Natural killer cell treated with Interleukin-12 subunit alpha and Interleukin-12 subunit beta and Interleukin-15 and Interleukin-18, amount 100 ng/mL, for 72 hours (primary cell): ENCODE measurements at regions not wholly inside any gene's neighbourhood (a gene's known extent, or its start where the extent isn't known, plus 50 kb on each side); places are given as distances from the start of the nearest gene placed in this dataset.

Experiments used
- ATAC-seq, 2 donors: fragments of 150-1000 bp; cut with Tn5 transposase in 1 of 2; sonication (Bioruptor Pico), chemical (Tn5 transposase) in 1 of 2; 2 replicates each; pipeline ENCODE4 v1.10.0; 2021
- DNase-seq: peaks from one replicate; pipeline ENCODE4 v3.0.0; 2022; ENCODE audit warnings: low spot score
- H3K27ac Mint-ChIP-seq, 2 donors: 1 replicate in 1 of 2; 2 replicates in 1 of 2; pipeline ENCODE4 v1.8.0; 2022; ENCODE audit warnings: mixed read lengths in 2 of 2, mild to moderate bottlenecking in 1 of 2, moderate library complexity in 1 of 2
- H3K27me3 Mint-ChIP-seq, 2 donors: 1 replicate in 1 of 2; 2 replicates in 1 of 2; pipeline ENCODE4 v1.8.0; 2022; ENCODE audit warnings: mixed read lengths in 2 of 2
- H3K36me3 Mint-ChIP-seq: one replicate; pipeline ENCODE4 v1.8.0; 2022; ENCODE audit warnings: mixed read lengths
- H3K4me1 Mint-ChIP-seq, 2 donors: 1 replicate in 1 of 2; 2 replicates in 1 of 2; pipeline ENCODE4 v1.8.0; 2022; ENCODE audit warnings: low read depth in 2 of 2, mixed read lengths in 2 of 2, mild to moderate bottlenecking in 1 of 2
- H3K4me3 Mint-ChIP-seq: one replicate; pipeline ENCODE4 v1.8.0; 2022; ENCODE audit warnings: mixed read lengths
- H3K9me3 Mint-ChIP-seq: 2 replicates; pipeline ENCODE4 v1.8.0; 2022; ENCODE audit warnings: mixed read lengths

- Mint-ChIP-seq H3K27ac (no peak overlapping the region), H3K4me3 (no peak overlapping the region), H3K27me3 (peaks cover 4 to 14% of the 10 kb centered on the region in 2 donors), H3K36me3 (no peaks in the 10 kb centered on the region), H3K9me3 (no peaks in the 10 kb centered on the region), H3K4me1 (peaks cover 0 to 3% of the 10 kb centered on the region in 2 donors)
- ATAC-seq (no peak), DNase-seq (no peak)
These were observed 121.2 kb upstream of the RTL1 start for GRCh38 chr14:101024686-101025085.

- no peaks in the 10 kb centered on the region for H3K36me3 Mint-ChIP-seq
- peaks cover 0 to 3% of the 10 kb centered on the region in 2 donors for H3K4me1 Mint-ChIP-seq
- DNase-seq: no peak
- H3K27ac Mint-ChIP-seq: no peak overlapping the region
- peaks cover 4 to 9% of the 10 kb centered on the region in 2 donors for H3K27me3 Mint-ChIP-seq
- ATAC-seq: no peak
- H3K9me3 Mint-ChIP-seq: no peaks in the 10 kb centered on the region
- no peak overlapping the region for H3K4me3 Mint-ChIP-seq
These were observed 121.6 kb upstream of the RTL1 start for GRCh38 chr14:101025131-101025530.

GRCh38 chr14:101025696-101026095 is 122.2 kb upstream of the RTL1 start:
- no peaks in the 10 kb centered on the region for H3K36me3 Mint-ChIP-seq
- no peak overlapping the region for H3K4me3 Mint-ChIP-seq
- peaks cover 3 to 4% of the 10 kb centered on the region in 2 donors for H3K27me3 Mint-ChIP-seq
- DNase-seq (no peak), ATAC-seq (no peak)
- no peaks in the 10 kb centered on the region for H3K4me1 Mint-ChIP-seq
- no peaks in the 10 kb centered on the region for H3K9me3 Mint-ChIP-seq
- no peak overlapping the region for H3K27ac Mint-ChIP-seq

GRCh38 chr14:101026341-101026740 is 122.8 kb upstream of the RTL1 start:
- Mint-ChIP-seq H3K27me3 (no peaks in the 10 kb centered on the region), H3K36me3 (no peaks in the 10 kb centered on the region), H3K4me1 (no peaks in the 10 kb centered on the region), H3K27ac (no peak overlapping the region), H3K4me3 (no peak overlapping the region), H3K9me3 (no peaks in the 10 kb centered on the region)
- ATAC-seq (no peak), DNase-seq (no peak)

GRCh38 chr14:101027291-101027690 is 123.8 kb upstream of the RTL1 start:
- no peak overlapping the region for H3K27ac Mint-ChIP-seq
- H3K9me3 Mint-ChIP-seq: no peaks in the 10 kb centered on the region
- no peaks in the 10 kb centered on the region for H3K36me3 Mint-ChIP-seq
- no peaks in the 10 kb centered on the region for H3K27me3 Mint-ChIP-seq
- no peak overlapping the region for H3K4me3 Mint-ChIP-seq
- ATAC-seq (no peak), DNase-seq (no peak)
- no peaks in the 10 kb centered on the region for H3K4me1 Mint-ChIP-seq

GRCh38 chr14:101027966-101028365 is 124.4 kb upstream of the RTL1 start:
- Mint-ChIP-seq H3K36me3 (no peaks in the 10 kb centered on the region), H3K9me3 (no peaks in the 10 kb centered on the region), H3K4me1 (no peaks in the 10 kb centered on the region), H3K27me3 (no peaks in the 10 kb centered on the region), H3K4me3 (no peak overlapping the region), H3K27ac (no peak overlapping the region)
- DNase-seq (no peak), ATAC-seq (no peak)

- Mint-ChIP-seq H3K27ac (no peak overlapping the region), H3K4me1 (no peaks in the 10 kb centered on the region), H3K36me3 (no peaks in the 10 kb centered on the region), H3K9me3 (no peaks in the 10 kb centered on the region), H3K27me3 (peaks cover 0 to 2% of the 10 kb centered on the region in 2 donors), H3K4me3 (no peak overlapping the region)
- ATAC-seq (no peak), DNase-seq (no peak)
These were observed 125.6 kb upstream of the RTL1 start for GRCh38 chr14:101028971-101029667.

- H3K36me3 Mint-ChIP-seq: no peaks in the 10 kb centered on the region
- H3K27me3 Mint-ChIP-seq: peaks cover 0 to 2% of the 10 kb centered on the region in 2 donors
- H3K4me1 Mint-ChIP-seq: no peaks in the 10 kb centered on the region
- H3K4me3 Mint-ChIP-seq: no peak overlapping the region
- no peaks in the 10 kb centered on the region for H3K9me3 Mint-ChIP-seq
- H3K27ac Mint-ChIP-seq: no peak overlapping the region
- DNase-seq: no peak
- ATAC-seq: no peak
These were observed 126.3 kb upstream of the RTL1 start for GRCh38 chr14:101029668-101030290.

- H3K9me3 Mint-ChIP-seq: no peaks in the 10 kb centered on the region
- ATAC-seq (no peak), DNase-seq (no peak)
- H3K27ac Mint-ChIP-seq: no peak overlapping the region
- H3K27me3 Mint-ChIP-seq: peaks cover 0 to 2% of the 10 kb centered on the region in 2 donors
- no peak overlapping the region for H3K4me3 Mint-ChIP-seq
- H3K36me3 Mint-ChIP-seq: no peaks in the 10 kb centered on the region
- no peaks in the 10 kb centered on the region for H3K4me1 Mint-ChIP-seq
These were observed 127.1 kb upstream of the RTL1 start for GRCh38 chr14:101030586-101030985.

GRCh38 chr14:101031186-101031585 is 127.7 kb upstream of the RTL1 start:
- no peak for DNase-seq
- no peak overlapping the region for H3K27ac Mint-ChIP-seq
- H3K4me3 Mint-ChIP-seq: no peak overlapping the region
- peaks cover 0 to 3% of the 10 kb centered on the region in 2 donors for H3K27me3 Mint-ChIP-seq
- H3K36me3 Mint-ChIP-seq: no peaks in the 10 kb centered on the region
- no peaks in the 10 kb centered on the region for H3K9me3 Mint-ChIP-seq
- ATAC-seq: no peak
- H3K4me1 Mint-ChIP-seq: no peaks in the 10 kb centered on the region

- Mint-ChIP-seq H3K27ac (no peak overlapping the region), H3K36me3 (no peaks in the 10 kb centered on the region), H3K4me3 (no peak overlapping the region), H3K27me3 (peaks cover 0 to 5% of the 10 kb centered on the region in 2 donors), H3K9me3 (no peaks in the 10 kb centered on the region), H3K4me1 (no peaks in the 10 kb centered on the region)
- DNase-seq (no peak), ATAC-seq (no peak)
These were observed 128.2 kb upstream of the RTL1 start for GRCh38 chr14:101031721-101032120.

GRCh38 chr14:101032433-101032832 is 128.9 kb upstream of the RTL1 start:
- Mint-ChIP-seq H3K4me3 (no peak overlapping the region), H3K27me3 (peaks cover 0 to 5% of the 10 kb centered on the region in 2 donors), H3K4me1 (no peaks in the 10 kb centered on the region), H3K36me3 (no peaks in the 10 kb centered on the region), H3K9me3 (no peaks in the 10 kb centered on the region), H3K27ac (no peak overlapping the region)
- no peak for DNase-seq
- ATAC-seq: no peak

GRCh38 chr14:101033006-101033405 is 129.5 kb upstream of the RTL1 start:
- ATAC-seq (no peak), DNase-seq (no peak)
- no peak overlapping the region for H3K27ac Mint-ChIP-seq
- peaks cover 0 to 5% of the 10 kb centered on the region in 2 donors for H3K27me3 Mint-ChIP-seq
- H3K9me3 Mint-ChIP-seq: no peaks in the 10 kb centered on the region
- no peaks in the 10 kb centered on the region for H3K36me3 Mint-ChIP-seq
- H3K4me3 Mint-ChIP-seq: no peak overlapping the region
- no peaks in the 10 kb centered on the region for H3K4me1 Mint-ChIP-seq

- H3K36me3 Mint-ChIP-seq: no peaks in the 10 kb centered on the region
- peaks cover 0 to 5% of the 10 kb centered on the region in 2 donors for H3K27me3 Mint-ChIP-seq
- no peaks in the 10 kb centered on the region for H3K4me1 Mint-ChIP-seq
- ATAC-seq (no peak), DNase-seq (no peak)
- H3K27ac Mint-ChIP-seq: no peak overlapping the region
- H3K9me3 Mint-ChIP-seq: no peaks in the 10 kb centered on the region
- no peak overlapping the region for H3K4me3 Mint-ChIP-seq
These were observed 130.1 kb upstream of the RTL1 start for GRCh38 chr14:101033446-101034165.
